Vagina (tissue), 2 donors: ENCODE measurements at regions not wholly inside any gene's neighbourhood (a gene's known extent, or its start where the extent isn't known, plus 50 kb on each side); places are given as distances from the start of the nearest gene placed in this dataset.
"Not testable (repeated sequence)": the region's sequence is repeated elsewhere in the genome, so short reads cannot be mapped to it uniquely, and the experiment has no call there.

Source experiments
- POLR2A ChIP-seq, 2 donors: fragments of 450-650 bp; IDR thresholded peaks; one replicate each; pipeline ENCODE4 v1.6.1; 2017; ENCODE audit warnings: antibody characterized with exemption in 2 of 2, mild to moderate bottlenecking in 2 of 2, moderate library complexity in 2 of 2
- POLR2AphosphoS5 ChIP-seq, 2 donors: sonication (generic); formaldehyde crosslinking; IDR thresholded peaks; one replicate each; pipeline ENCODE4 v1.9.0; 2017; ENCODE audit warnings: antibody characterized with exemption in 2 of 2, mild to moderate bottlenecking in 2 of 2, low read depth in 1 of 2; ENCODE audit not compliant: insufficient read depth in 1 of 2
- TF ChIP-seq, protein P1 (sequence below), 3 experiments: fragments of 450-650 bp in 2 of 3; fragments of 200-600 bp in 1 of 3; sonication (generic) in 1 of 3; IDR thresholded peaks; one replicate each; pipeline ENCODE4 v1.5.1; 2017 to 2019; ENCODE audit warnings: antibody characterized with exemption in 3 of 3, mild to moderate bottlenecking in 2 of 3, moderate library complexity in 2 of 3

DNA sequence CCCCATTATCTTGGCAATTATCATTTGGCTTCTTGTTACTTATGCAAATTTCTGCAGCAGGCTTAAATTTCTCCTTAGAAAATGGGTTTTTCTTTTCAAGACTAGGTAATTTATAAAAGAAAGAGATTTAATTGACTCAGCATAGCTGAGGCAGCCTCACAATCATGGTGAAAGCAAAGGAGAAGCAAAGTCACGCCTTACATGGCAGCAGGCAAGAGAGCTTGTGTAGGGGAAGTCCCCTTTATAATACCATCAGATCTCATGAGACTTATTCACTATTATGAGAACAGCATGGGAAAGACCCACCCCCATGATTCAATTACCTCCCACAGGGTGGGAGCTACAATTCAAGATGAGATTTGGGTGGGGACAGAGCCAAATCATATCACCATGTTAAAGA is 158.3 kb upstream of the NRBF2 start:
- TF ChIP-seq, protein P1, sequence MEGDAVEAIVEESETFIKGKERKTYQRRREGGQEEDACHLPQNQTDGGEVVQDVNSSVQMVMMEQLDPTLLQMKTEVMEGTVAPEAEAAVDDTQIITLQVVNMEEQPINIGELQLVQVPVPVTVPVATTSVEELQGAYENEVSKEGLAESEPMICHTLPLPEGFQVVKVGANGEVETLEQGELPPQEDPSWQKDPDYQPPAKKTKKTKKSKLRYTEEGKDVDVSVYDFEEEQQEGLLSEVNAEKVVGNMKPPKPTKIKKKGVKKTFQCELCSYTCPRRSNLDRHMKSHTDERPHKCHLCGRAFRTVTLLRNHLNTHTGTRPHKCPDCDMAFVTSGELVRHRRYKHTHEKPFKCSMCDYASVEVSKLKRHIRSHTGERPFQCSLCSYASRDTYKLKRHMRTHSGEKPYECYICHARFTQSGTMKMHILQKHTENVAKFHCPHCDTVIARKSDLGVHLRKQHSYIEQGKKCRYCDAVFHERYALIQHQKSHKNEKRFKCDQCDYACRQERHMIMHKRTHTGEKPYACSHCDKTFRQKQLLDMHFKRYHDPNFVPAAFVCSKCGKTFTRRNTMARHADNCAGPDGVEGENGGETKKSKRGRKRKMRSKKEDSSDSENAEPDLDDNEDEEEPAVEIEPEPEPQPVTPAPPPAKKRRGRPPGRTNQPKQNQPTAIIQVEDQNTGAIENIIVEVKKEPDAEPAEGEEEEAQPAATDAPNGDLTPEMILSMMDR (IDR thresholded peaks at IDR 0.05) = not testable (repeated sequence)
- TF ChIP-seq POLR2A (IDR thresholded peaks at IDR 0.05); POLR2AphosphoS5 (IDR thresholded peaks at IDR 0.05; ENCODE audit: insufficient read depth in 1 of 2, low read depth in 1 of 2): not testable (repeated sequence)
